GM21529 (cell line): ENCODE measurements at regions not wholly inside any gene's neighbourhood (a gene's known extent, or its start where the extent isn't known, plus 50 kb on each side); places are given as distances from the start of the nearest gene placed in this dataset.
"Not testable (repeated sequence)": the region's sequence is repeated elsewhere in the genome, so short reads cannot be mapped to it uniquely, and the experiment has no call there.

Experiments
- ATAC-seq: cut with Tn5 transposase; IDR thresholded peaks from one replicate; pipeline ENCODE4 v1.9.1; 2021; ENCODE audit not compliant: unreplicated experiment

DNA sequence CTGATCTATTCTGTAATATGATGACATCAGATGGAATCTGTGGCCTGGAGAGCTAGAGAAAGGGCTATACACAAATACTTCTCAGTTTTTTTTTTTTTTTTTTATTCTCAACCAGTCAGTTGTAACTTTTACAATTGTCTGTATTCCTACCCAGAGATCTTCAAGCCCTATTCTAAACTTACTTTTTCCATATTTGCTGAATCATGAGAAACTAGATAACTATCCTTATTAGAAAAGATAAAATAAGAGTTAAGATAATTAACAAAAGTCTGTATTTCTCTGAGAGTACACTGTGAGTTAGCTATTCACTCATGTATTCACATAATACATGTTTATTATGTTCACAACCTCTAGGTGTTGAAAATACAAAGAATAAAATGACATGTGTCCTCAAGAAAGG, 1575.9 kb downstream of the EFNA5 start:
- no peak for ATAC-seq

- no peak for ATAC-seq
Measured at GRCh38 chr5:106094204-106094607, 1576.5 kb downstream of the EFNA5 start.

DNA sequence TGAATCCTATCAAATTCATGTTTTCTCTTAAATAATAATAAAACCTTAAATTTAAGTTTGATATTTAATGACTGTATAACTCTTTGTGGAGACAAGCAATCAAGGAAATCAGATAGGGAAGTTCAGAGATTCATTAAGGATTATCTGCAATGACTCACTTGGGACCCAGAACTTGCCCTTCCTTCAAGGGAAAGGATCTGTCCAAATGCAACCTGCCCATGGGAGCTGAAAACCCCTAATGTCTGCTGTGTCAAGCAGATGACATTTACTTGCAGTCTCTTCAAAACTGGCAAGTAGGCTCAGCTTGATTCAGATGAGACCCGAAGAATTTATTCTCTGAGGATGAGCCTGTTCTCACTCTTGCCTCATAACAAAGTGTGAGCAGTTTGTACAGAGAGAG, 1577.6 kb downstream of the EFNA5 start:
- no peak for ATAC-seq

DNA sequence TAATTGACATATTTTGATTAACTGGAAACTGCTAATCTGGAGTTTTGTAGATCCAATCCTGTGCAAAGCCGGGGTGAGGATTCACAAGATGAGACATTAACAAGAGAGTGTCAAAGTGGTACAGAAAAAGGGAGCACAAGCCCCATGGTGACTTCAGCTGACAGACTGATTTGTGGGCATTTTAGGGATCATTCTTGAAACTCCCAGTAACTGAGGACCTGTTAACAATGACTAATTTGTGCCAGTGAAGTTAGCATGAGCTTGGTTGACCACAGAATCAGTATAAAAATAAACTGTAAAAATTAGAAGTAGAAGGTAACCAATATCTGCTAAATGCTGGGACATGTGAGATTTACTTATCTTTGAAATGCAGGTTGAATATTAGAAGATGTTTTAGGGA, 1578.3 kb downstream of the EFNA5 start:
- no peak for ATAC-seq

DNA sequence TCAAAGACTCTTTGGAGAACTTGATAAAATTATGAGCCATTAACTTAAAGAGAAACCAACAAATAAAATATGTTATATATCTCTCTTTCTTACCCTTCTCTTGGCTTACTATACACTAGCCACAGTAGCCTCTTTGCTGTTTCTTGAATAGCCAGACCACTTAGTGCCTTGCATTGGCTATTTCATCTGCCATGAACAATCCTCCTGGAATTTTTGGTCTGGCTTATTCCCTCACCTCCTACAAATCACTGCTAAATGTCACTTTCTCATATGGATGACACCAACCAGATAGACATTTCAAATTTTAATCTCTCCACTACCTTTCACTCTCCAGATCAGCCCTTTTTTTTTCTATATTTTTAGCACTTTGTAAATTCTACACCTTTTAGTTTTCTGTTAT, 1581.7 kb downstream of the EFNA5 start:
- no peak for ATAC-seq

GRCh38 chr5:106088462-106088861, 1582.3 kb downstream of the EFNA5 start:
- no peak for ATAC-seq

DNA sequence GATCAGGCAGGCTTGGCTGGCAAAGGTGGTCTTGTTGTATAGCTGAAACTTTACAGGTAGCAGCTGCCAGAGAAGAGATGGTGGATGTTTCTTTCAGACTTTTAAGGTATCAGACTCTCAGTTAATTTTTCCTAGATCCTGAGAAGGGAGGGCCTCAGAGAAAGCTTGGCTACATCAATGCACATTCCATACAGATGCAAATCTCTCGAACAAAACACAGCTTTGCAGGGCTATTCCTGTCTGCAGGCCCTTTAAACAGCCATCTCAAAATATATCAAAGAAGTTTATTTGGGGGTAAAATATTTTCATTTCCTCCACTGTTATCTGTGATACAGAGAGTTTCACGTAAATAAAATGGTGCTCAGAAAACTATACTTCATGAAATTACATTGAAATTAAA, 1584.4 kb downstream of the EFNA5 start:
- ATAC-seq = no peak

DNA sequence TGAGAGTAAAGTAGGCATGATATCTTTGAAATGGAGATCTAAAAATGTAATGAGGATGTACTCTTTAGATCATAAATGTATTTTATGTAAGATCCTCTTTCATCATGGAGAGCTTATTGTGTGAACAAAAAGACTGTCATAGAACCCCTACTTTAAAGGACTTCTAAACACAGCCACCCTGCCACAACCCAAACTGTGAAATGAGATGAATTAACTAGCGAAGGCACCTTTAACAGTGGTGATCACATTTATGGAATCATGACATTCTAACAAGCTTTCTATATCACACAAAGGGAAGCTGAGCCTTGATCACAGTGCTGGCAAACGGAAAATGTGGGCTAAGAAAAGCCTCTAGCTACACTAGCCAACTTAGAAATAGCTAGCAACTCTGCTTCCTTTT, 1585.2 kb downstream of the EFNA5 start:
- ATAC-seq = no peak

DNA sequence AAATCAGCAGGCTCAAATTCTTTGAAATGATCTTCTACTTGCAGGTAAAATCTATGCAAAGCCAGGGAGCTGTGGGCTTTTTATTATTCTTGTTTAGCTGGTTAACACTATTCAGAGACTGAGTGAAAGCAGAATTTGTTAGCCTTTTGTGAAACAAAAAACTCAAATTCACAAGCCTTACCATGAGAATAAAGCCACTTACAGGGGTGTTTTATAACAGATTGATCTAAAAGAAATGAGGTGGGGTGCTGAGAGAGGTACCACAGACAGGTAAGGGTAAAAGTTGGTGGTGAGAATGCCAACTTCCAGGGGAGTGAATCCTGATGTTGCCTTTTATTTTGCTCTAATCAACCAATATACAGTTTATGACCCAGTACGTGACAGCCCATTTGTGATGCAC, 1585.6 kb downstream of the EFNA5 start:
- no peak for ATAC-seq

GRCh38 chr5:106080535-106080934, 1590.2 kb downstream of the EFNA5 start:
- no peak for ATAC-seq

DNA sequence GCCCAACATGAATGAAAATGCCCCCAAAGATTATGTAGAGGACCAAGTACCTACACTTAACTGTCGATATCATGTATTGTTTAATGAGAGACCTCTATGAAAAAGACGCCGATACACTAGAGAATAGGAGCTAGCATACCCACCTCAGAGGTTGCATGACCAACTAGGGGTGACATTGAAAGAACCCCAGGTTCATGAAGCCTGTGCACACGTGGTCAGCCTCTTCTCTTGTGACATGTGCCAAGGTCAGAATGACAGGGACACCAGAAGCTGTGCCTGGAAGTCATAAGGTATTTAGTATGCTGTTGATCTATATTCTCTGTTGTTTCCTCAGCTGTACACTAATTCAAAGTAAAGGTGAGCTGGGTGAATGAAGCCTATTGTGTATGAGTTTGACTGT, 1594.1 kb downstream of the EFNA5 start:
- no peak for ATAC-seq

DNA sequence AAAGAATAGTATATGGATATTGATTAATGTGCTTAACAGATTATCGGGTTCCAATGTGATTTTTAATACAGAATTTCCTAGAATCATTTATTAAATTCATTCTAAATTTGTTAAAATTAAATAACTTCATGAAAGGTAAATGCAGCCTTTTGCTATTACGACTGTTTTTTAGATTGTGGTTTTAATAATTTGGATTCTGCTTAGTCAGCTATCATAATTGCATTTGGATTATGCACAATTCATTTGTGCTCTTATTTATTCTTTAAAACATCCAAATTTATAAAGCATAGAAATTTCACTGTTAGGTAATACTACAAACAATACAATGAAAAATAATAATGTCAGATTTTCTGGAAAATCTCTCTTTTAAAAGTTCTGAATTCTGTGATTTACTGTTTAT, 1598.5 kb downstream of the EFNA5 start:
- ATAC-seq = no peak

GRCh38 chr5:106047341-106047740, 1623.4 kb downstream of the EFNA5 start:
- ATAC-seq = no peak

DNA sequence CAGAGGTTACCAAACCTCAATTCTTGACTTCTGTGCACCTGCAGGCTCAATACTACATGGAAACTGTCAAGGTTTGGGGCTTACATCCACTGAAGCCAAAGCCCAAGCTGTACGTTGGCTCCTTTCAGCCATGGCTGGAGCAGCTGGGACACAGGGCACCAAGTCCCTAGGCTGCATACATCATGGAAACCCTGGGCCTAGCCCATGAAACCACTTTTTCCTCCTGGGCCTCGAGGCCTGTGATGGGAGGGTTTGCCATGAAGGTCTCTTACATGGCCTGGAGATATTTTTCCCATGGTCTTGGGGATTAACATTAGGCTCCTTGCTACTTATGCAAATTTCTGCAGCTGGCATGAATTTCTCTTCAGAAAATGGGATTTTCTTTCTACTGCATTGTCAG, 1638.7 kb downstream of the EFNA5 start:
- not testable (repeated sequence) for ATAC-seq

DNA sequence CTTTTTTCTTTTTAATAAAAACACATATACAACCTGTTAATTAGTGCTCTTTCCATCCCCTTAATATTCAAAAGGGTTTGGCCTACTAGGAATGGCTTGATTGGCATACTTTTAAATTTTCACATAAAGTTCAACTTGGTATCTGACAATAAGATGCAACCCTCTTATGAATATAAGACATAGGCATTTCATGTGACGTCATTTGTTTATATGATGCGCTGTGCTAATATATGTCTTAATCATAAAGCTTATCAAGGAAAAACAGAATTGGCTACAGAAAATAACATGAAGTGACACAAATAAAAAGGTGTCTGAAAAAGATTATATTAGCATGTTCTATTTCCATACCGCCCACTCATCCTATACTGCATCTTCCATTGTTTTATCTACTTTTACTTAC, 1642.4 kb downstream of the EFNA5 start:
- ATAC-seq = no peak

- no peak for ATAC-seq
Measured at GRCh38 chr5:106020894-106021293, 1649.8 kb downstream of the EFNA5 start.

GRCh38 chr5:106019261-106019660, 1651.5 kb downstream of the EFNA5 start:
- ATAC-seq = no peak

DNA sequence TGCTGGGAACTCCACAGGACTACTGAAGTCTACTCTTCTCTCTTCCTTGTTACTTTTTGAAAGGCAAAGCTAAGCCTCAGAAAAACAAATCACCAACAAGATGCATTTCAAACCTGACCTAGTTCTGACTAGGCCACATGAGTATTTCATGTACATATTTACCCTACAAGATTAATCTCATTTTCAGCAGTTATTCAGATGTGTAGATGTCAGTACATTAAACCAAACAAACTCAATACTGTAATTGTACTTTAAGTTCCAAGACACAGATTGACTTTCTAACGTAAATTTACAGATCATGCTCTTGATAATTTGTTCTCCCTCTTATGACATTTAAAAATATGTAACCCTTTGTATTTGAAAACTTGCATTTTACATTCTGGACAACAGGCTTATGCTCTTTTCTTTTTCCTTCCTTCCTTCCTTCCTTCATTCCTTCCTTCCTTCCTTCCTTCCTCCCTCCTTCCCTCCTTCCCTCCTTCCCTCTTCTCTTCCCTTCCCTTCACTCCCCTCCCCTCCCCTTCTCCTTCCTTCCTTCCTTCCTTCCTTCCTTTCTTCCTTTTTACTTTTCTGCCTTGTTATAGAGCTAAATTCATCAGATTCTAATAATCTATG, 1653.4 kb downstream of the EFNA5 start:
- no peak for ATAC-seq

- ATAC-seq = no peak
Measured at GRCh38 chr5:106014262-106014661, 1656.5 kb downstream of the EFNA5 start.

GRCh38 chr5:106006242-106006641, 1664.5 kb downstream of the EFNA5 start:
- ATAC-seq = no peak

DNA sequence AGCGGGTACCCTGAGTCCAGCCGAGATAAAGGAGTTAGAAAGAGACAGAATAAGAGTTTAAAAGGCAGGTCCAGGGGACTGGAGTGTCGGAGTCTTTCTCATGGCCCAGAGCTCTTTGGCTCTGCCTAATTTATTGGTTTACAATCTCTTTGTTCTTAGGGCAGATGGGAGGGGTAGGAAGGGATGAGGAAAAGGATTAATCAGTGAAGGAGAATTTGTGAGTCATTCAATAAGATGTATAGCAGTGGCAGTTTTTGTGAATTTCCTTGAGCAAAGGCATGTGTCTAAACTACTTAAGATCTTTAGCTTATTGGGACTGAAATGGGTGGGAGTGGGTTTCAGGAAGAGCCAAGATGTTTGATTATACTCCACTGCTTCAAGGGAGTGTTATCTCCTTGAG, 1671.7 kb downstream of the EFNA5 start:
- ATAC-seq = not testable (repeated sequence)

DNA sequence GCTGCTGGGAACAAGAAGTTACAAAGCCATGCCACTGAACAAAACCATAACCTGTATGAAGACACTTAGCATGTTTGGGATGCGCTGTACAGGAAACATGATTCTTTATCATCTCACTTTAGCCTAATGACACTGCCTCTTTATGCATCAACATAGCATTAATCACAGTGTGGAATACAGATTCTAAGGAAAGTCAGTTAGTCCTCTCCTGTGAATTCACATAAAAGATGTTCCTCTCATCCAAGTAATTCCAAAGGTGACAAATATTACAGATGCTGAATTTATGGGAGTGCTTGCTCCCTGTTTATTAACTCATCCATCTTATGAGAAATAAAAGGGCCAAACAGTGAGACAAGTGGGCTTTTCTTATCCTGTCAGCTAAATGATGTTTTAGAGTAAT, 1677.7 kb downstream of the EFNA5 start:
- no peak for ATAC-seq

GRCh38 chr5:105982526-105982925, 1688.2 kb downstream of the EFNA5 start:
- no peak for ATAC-seq

DNA sequence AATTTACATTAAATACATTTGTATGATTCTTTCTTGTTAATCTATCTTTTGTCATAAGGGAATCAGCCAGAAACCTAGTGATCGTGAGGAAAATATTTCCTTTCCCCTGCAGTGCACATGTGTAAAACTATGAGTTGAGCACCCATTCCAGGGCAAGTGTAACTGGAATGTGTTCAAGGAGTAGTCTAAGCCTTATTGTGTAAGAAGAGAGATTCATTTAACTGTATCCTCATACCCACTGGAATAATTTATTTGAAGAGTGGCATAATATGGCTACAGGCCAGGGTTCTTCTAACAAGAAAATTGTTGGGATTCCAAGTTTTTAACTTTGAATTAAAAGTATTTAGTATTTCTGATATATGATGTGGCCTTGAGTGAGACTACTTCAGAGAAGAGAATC, 1692.7 kb downstream of the EFNA5 start:
- ATAC-seq = no peak
